ENCODE measurements at regions not wholly inside any gene's neighbourhood (a gene's known extent, or its start where the extent isn't known, plus 50 kb on each side); places are given as distances from the start of the nearest gene placed in this dataset.
"Not testable (repeated sequence)": the region's sequence is repeated elsewhere in the genome, so short reads cannot be mapped to it uniquely, and the experiment has no call there.

GRCh38 chr20:43357352-43357751, 100.3 kb upstream of the SRSF6 start:
- TF ChIP-seq POLR2A (IDR thresholded peaks at IDR 0.05) (no peak), EP300 (IDR thresholded peaks at IDR 0.05; ENCODE audit: low read depth) (no peak), POLR2AphosphoS5 (IDR thresholded peaks at IDR 0.05) (no peak)
- in situ Hi-C loops (cut with MboI; ENCODE audit: low pct_ligation_motif_present in 1 of 4, low pct_unique_long_range_greater_than_20kb in 1 of 4, low sequenced_read_pairs in 3 of 4) = loop anchor here in 1 of 4 donors (25.0 kb wide), 1 partner anchor 145 kb away; no protein-coding TSS in a partner anchor
- no peaks in the 10 kb centered on the region for H3K27me3 ChIP-seq
- no peaks in the 10 kb centered on the region for H3K36me3 ChIP-seq
- no peak for DNase-seq
- H3K27ac ChIP-seq = no peak overlapping the region
- 81 to 93% methylated on average over 6 of the region's 6 CpGs for WGBS, 2 donors (ENCODE audit: low coverage in 1 of 2)
- H3K4me1 ChIP-seq = no peaks in the 10 kb centered on the region
- no peaks in the 10 kb centered on the region for H3K9me3 ChIP-seq
- H3K4me3 ChIP-seq = no peak overlapping the region
- intact Hi-C loops (cut with DNase I; ENCODE audit: low total_unique reads) = no loop called here

GRCh38 chr20:43355610-43356009, 102.1 kb upstream of the SRSF6 start:
- Histone ChIP-seq H3K9me3 (no peaks in the 10 kb centered on the region), H3K27me3 (no peaks in the 10 kb centered on the region), H3K36me3 (no peaks in the 10 kb centered on the region), H3K4me3 (no peak overlapping the region), H3K4me1 (no peaks in the 10 kb centered on the region), H3K27ac (no peak overlapping the region)
- 51% methylated on average over 2 of the region's 2 CpGs; no CpG with 5 or more reads in 1 of the 2 donors for WGBS, 2 donors (ENCODE audit: low coverage in 1 of 2)
- in situ Hi-C loops (cut with MboI; ENCODE audit: low pct_ligation_motif_present in 1 of 4, low pct_unique_long_range_greater_than_20kb in 1 of 4, low sequenced_read_pairs in 3 of 4) = loop anchor here in 1 of 4 donors (25.0 kb wide), 1 partner anchor 143 kb away; no protein-coding TSS in a partner anchor
- TF ChIP-seq POLR2A (IDR thresholded peaks at IDR 0.05) (no peak), EP300 (IDR thresholded peaks at IDR 0.05; ENCODE audit: low read depth) (no peak), CTCF (IDR thresholded peaks at IDR 0.05) (no peak), POLR2AphosphoS5 (IDR thresholded peaks at IDR 0.05) (no peak)
- no peak for DNase-seq
- intact Hi-C loops (cut with DNase I; ENCODE audit: low total_unique reads) = no loop called here

- H3K9me3 ChIP-seq = no peaks in the 10 kb centered on the region
- TF ChIP-seq POLR2AphosphoS5 (IDR thresholded peaks at IDR 0.05) (no peak), EP300 (IDR thresholded peaks at IDR 0.05; ENCODE audit: low read depth) (no peak), CTCF (IDR thresholded peaks at IDR 0.05) (no peak), POLR2A (IDR thresholded peaks at IDR 0.05) (no peak)
- intact Hi-C loops (cut with DNase I; ENCODE audit: low total_unique reads) (no loop called here), in situ Hi-C loops (cut with MboI; ENCODE audit: low pct_ligation_motif_present in 1 of 4, low pct_unique_long_range_greater_than_20kb in 1 of 4, low sequenced_read_pairs in 3 of 4) (loop anchor here in 1 of 4 donors (25.0 kb wide), 1 partner anchor 141 kb away; no protein-coding TSS in a partner anchor)
- H3K4me1 ChIP-seq = no peaks in the 10 kb centered on the region
- no peaks in the 10 kb centered on the region for H3K27me3 ChIP-seq
- no peak overlapping the region for H3K4me3 ChIP-seq
- no peak overlapping the region for H3K27ac ChIP-seq
- DNase-seq = no peak
- 91 to 96% methylated on average over 5 to 8 of the region's 8 CpGs for WGBS, 2 donors (ENCODE audit: low coverage in 1 of 2)
- no peaks in the 10 kb centered on the region for H3K36me3 ChIP-seq
Observed at GRCh38 chr20:43352996-43353395, 104.7 kb upstream of the SRSF6 start.

- H3K4me3 ChIP-seq; H3K27ac ChIP-seq; H3K9me3 ChIP-seq; H3K36me3 ChIP-seq; H3K4me1 ChIP-seq; H3K27me3 ChIP-seq; DNase-seq; intact Hi-C loops (cut with DNase I; ENCODE audit: low total_unique reads): not testable (repeated sequence)
- in situ Hi-C loops (cut with MboI; ENCODE audit: low pct_ligation_motif_present in 1 of 4, low pct_unique_long_range_greater_than_20kb in 1 of 4, low sequenced_read_pairs in 3 of 4) = loop anchor here in 1 of 4 donors (25.0 kb wide), 1 partner anchor 138 kb away; no protein-coding TSS in a partner anchor
- WGBS, 2 donors (ENCODE audit: low coverage in 1 of 2) = 96% methylated on average over 3 of the region's 3 CpGs; no CpG with 5 or more reads in 1 of the 2 donors
Observed at GRCh38 chr20:43350694-43351093, 107.0 kb upstream of the SRSF6 start.

- in situ Hi-C loops (cut with MboI; ENCODE audit: low pct_ligation_motif_present in 1 of 4, low pct_unique_long_range_greater_than_20kb in 1 of 4, low sequenced_read_pairs in 3 of 4) = loop anchor here in 1 of 4 donors (25.0 kb wide), 1 partner anchor 138 kb away; no protein-coding TSS in a partner anchor
- no peak overlapping the region for H3K27ac ChIP-seq
- no peak overlapping the region for H3K4me3 ChIP-seq
- intact Hi-C loops (cut with DNase I; ENCODE audit: low total_unique reads) = no loop called here
- H3K4me1 ChIP-seq = no peaks in the 10 kb centered on the region
- WGBS, 2 donors (ENCODE audit: low coverage in 1 of 2) = 75 to 100% methylated on average over 1 to 2 of the region's 2 CpGs
- H3K9me3 ChIP-seq = no peaks in the 10 kb centered on the region
- DNase-seq = no peak
- no peaks in the 10 kb centered on the region for H3K36me3 ChIP-seq
- H3K27me3 ChIP-seq = no peaks in the 10 kb centered on the region
- no peak for TF ChIP-seq CTCF (IDR thresholded peaks at IDR 0.05)
Observed at GRCh38 chr20:43349841-43350240, 107.9 kb upstream of the SRSF6 start.

GRCh38 chr20:43347839-43348238, 109.9 kb upstream of the SRSF6 start:
- H3K9me3 ChIP-seq; H3K36me3 ChIP-seq; intact Hi-C loops (cut with DNase I; ENCODE audit: low total_unique reads); H3K4me3 ChIP-seq; H3K27ac ChIP-seq; H3K27me3 ChIP-seq; in situ Hi-C loops (cut with MboI; ENCODE audit: low pct_ligation_motif_present in 1 of 4, low pct_unique_long_range_greater_than_20kb in 1 of 4, low sequenced_read_pairs in 3 of 4); H3K4me1 ChIP-seq; DNase-seq: not testable (repeated sequence)
- 71% methylated on average over 5 of the region's 5 CpGs; no CpG with 5 or more reads in 1 of the 2 donors for WGBS, 2 donors (ENCODE audit: low coverage in 1 of 2)
